GM18858 (cell line): ENCODE measurements at regions not wholly inside any gene's neighbourhood (a gene's known extent, or its start where the extent isn't known, plus 50 kb on each side); places are given as distances from the start of the nearest gene placed in this dataset.

Experiments used
- ATAC-seq: cut with Tn5 transposase; IDR thresholded peaks from one replicate; pipeline ENCODE4 v1.9.1; 2021; ENCODE audit not compliant: unreplicated experiment

DNA sequence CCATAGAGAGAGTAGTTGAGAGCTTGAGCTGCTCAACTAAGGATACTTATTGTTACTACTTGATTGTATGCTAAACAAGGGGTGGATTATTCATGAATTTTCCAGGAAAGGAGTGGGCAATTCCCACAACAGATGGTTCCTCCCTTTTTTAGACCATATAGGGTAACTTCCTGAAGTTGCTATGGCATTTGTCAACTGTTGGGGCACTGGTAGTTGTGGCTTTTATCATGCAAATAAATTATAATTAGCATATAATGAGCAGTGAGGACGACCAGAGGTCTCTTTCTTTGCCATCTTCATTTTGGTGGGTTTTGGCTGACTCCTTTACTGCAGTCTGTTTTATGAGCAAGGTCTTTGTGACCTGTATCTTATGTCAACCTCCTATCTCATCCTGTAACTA lies 1403.5 kb upstream of the PABPC4L start:
- ATAC-seq, result no peak

DNA sequence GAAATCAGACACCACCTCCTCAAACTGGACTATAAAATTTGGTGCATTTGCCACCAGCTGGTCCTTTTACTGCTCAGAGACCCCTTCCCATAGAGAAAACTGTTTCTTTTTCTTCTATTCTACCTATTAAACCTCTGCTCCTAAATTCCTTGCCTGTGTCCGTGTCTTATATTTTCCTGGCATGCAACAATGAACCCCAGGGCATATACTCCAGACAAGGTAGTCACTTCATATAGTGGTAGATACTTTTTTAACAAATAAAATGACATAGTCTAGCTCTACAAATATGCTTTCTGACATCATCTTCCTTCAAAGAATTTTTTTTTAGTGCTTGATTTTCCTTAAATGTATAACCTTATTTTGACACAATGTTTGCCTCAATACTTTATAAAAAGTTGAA lies 1402.9 kb upstream of the PABPC4L start:
- ATAC-seq, result no peak

GRCh38 chr4:135601351-135601750 lies 1399.8 kb upstream of the PABPC4L start:
- ATAC-seq, result no peak

DNA sequence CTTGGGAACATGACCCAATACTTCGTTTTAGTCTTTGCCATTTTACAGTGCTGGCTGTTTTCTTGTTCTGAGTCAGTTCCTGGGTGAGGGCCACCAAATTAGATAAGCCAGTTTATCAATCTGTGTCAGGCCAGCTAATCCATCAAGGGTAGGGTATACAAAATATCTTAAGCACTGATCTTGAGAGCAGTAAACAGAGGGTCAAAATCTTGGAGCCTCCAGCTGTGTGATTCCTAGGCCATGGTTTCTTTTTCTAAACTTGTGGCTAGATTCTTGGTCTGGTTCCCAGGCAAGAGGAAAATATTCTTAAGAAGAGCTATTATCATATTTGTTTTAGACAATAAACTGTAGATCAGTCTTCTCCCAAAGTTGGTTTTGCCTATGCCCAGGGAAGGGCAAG lies 1396.6 kb upstream of the PABPC4L start:
- ATAC-seq, result no peak

DNA sequence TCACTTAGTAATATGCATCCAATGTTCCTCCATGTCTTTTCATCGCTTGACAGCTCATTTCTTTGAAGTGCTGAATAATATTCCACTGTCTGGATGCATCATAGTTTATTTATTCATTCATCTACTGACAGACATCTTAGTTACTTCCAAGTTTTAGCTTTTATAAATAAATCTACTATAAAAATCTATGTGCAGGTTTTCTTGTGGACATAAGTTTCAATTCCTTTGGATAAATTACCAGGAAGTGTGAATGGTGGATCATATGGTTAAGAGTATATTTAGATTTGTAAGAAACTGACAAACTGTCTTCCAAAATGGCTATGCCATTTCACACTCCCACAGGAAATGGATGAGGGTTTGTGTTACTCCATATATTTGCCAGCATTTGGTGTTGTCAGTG lies 1392.9 kb upstream of the PABPC4L start:
- no peak for ATAC-seq

DNA sequence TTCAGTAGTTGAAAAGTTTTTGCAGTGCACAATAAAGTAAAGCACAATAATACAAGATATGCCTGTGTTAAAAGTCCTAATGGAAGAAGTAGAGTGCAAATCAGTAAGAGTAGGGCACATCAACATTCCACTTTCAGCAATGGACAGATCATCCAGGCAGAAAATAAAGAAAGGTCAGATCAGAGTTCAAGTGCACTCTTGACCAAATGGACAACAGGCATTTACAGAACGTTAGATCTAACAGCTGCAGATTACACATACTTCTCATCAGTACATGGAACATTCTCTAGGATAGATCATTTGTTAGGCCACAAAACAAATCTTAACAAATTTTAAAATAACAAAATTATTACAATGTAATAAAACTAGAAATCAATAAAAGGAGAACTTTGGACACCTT lies 1373.5 kb upstream of the PABPC4L start:
- ATAC-seq, result no peak

GRCh38 chr4:135573251-135573650 lies 1371.7 kb upstream of the PABPC4L start:
- no peak for ATAC-seq

GRCh38 chr4:135564090-135564489 lies 1362.5 kb upstream of the PABPC4L start:
- ATAC-seq, result no peak

GRCh38 chr4:135553213-135553612 lies 1351.6 kb upstream of the PABPC4L start:
- ATAC-seq, result no peak

- no peak for ATAC-seq
Measured at GRCh38 chr4:135552131-135552530, 1350.5 kb upstream of the PABPC4L start.

DNA sequence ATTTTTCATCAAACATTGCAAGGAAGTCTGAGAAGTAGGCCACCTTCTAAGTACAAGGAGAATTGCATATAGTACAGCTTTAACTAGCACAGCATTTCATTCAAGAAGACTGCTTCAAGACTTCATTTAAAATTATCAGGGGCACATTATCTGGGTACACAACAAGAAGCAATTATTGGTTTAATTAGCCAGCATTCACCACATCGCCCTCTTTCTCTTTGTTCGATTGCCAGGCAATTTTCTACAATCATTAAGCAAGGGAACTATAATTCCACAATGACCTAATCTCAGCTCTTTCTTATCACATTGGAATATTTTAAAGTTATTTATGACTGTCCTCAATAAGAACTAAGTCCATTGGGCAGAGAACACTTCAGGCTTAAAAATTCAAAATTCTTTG lies 1347.1 kb upstream of the PABPC4L start:
- ATAC-seq, result no peak

DNA sequence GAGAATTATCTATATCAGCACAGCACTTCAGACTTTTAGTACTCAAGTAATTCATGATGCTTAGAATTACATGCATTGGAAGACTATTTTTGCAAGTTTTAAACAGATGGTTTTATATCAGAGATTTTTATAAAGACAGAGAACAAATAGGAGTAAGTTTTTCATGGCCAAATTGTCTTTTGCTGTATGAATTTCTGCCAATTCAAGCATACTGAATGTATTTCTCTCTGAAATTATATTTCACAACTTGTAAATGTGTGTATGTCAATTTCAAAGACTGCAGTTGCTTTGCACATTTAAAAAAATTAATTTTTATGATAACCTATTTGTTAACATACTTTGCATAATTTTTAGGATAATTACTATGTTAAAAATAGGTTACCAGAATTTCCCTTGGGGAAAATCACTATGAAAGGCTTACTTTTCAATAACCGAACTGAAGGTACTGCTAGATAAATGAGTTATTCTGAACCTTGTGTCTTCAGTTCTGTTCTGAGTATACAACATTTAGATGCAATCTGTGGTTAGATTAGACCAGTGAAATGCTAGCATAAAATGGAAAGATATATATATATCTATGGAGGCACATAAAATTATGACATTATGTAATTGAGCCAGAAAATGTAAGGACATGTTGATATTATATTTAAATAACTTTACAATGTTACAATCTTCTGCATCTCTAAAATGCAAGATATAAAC lies 1344.2 kb upstream of the PABPC4L start:
- ATAC-seq, result no peak

- no peak for ATAC-seq
Measured at GRCh38 chr4:135538698-135539097, 1337.1 kb upstream of the PABPC4L start.

DNA sequence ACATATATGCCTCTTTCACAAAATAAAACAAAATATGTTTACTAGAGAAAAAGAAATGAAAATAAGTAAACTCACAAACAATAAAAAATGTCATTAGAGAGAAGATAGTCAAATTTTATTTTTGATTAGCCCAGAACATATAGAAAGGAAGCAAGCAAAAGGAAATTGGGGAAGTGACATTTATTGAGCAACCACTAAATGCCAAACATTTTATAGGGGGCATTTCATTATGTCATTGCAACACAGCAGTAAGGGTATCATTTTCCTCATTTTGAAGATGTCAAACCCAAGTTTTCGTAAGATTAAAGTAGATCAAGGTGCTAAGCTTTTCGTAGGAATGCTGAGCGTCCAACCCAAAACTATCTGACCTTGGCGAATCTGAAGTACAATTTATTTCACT lies 1331.5 kb upstream of the PABPC4L start:
- ATAC-seq, result no peak

GRCh38 chr4:135532132-135532531 lies 1330.5 kb upstream of the PABPC4L start:
- ATAC-seq, result no peak

- no peak for ATAC-seq
Measured at GRCh38 chr4:135515295-135515694, 1313.7 kb upstream of the PABPC4L start.

- no peak for ATAC-seq
Measured at GRCh38 chr4:135510582-135510981, 1309.0 kb upstream of the PABPC4L start.

DNA sequence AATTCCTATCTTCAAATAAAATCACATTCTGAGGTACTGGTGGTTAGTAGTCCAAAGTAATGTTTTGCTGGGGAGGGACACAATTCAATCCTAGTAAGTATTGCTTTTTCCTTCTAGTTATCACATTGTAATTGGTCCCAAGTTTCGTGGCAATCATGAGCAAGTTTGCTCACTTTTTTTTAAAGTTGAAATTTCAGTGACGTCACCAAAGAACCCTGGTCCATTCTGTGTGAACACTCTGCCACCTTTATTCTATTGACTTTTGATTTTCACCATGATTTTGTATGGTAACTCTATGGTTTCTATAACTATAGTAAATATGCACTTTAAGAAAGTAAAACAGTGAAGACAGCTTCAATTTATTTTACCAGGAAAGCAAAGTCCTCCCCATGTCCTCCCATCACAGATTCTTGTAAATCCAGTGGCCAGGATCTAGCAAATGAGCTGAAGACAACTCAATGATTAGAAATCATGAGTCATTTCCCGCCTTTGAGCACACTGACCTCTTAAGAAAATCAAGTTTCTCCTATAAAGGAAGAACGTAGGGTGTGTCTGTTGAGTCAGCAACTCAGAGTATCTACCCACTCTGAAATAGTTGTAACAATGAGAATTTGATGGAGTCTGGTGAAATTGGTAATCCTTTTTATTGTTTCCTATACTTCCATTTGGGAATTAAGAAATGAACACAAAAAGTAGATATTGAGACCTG lies 1306.6 kb upstream of the PABPC4L start:
- ATAC-seq, result no peak

DNA sequence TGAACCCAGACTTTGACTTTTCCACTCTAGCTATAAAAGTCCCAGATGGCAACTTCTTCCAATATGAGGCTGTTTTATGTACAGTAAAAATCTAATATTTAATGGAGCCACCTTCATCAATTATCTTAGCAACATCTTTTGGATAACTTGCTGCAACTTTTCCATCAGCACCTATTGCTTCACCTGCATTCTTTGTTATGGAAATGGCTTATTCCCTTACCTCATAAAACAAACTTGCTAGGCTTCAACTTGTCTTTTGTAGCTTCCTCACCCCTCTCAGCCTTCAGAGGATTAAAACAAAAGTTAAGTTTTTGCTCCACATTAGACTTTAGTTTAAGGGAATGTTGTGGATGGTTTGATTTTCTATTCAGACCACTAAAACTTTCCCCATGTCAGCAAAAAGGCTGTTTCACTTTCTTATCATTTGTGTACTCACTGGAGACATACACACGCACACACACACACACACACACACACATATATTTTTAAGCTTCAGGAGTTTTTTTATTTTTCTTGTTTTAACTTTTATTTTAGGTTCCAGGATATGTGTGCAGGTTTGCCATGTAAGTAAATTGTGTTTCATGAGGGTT lies 1296.1 kb upstream of the PABPC4L start:
- no peak for ATAC-seq

- no peak for ATAC-seq
Measured at GRCh38 chr4:135492439-135492838, 1290.8 kb upstream of the PABPC4L start.

DNA sequence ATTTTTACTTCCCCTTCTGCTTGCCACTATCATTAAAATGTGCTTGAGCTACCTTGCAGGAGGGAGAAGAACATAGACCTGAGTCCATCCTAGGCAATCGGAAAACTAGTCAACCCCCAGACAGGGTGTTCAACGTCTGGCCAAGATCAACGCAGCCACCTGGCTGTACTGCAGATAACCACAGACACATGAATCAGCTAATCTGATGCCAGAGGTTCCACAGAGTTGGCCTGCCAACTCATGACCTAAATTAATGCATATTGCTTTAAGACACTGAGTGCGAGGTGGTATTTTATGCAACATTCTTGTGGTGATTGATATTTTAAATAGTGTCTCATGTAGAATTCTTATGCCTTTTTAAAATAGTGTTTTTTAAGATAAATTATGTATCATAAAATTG lies 1283.8 kb upstream of the PABPC4L start:
- ATAC-seq, result no peak

GRCh38 chr4:135476272-135476671 lies 1274.7 kb upstream of the PABPC4L start:
- ATAC-seq, result no peak
